H9 (cell line): ENCODE measurements at regions not wholly inside any gene's neighbourhood (a gene's known extent, or its start where the extent isn't known, plus 50 kb on each side); places are given as distances from the start of the nearest gene placed in this dataset.

Experiments used
- DNase-seq: peaks from one replicate; pipeline ENCODE4 v3.0.0-alpha.2; 2017
- H2AFZ ChIP-seq: one replicate; pipeline ENCODE4 v1.6.1; 2013; ENCODE audit warnings: mild to moderate bottlenecking, low read length, control low read depth, moderate library complexity
- H2AK5ac ChIP-seq: 2 replicates; pipeline ENCODE4 v1.6.1; 2013; ENCODE audit warnings: low read length, control low read depth, mixed read lengths; ENCODE audit not compliant: insufficient read length
- H2BK120ac ChIP-seq: one replicate; pipeline ENCODE4 v1.6.1; 2013; ENCODE audit warnings: low read depth, mild to moderate bottlenecking, low read length, control low read depth, inconsistent platforms; ENCODE audit not compliant: poor library complexity, severe bottlenecking
- H2BK12ac ChIP-seq: 2 replicates; pipeline ENCODE4 v1.6.1; 2013; ENCODE audit warnings: low read length, control low read depth, mixed read lengths, low read depth; ENCODE audit not compliant: insufficient read length
- H2BK15ac ChIP-seq: 2 replicates; pipeline ENCODE4 v1.6.1; 2013; ENCODE audit warnings: low read depth, low read length, control low read depth
- H2BK20ac ChIP-seq: one replicate; pipeline ENCODE4 v1.6.1; 2013; ENCODE audit warnings: low read depth, mild to moderate bottlenecking, low read length, control low read depth, inconsistent platforms; ENCODE audit not compliant: poor library complexity, severe bottlenecking
- H2BK5ac ChIP-seq: 2 replicates; pipeline ENCODE4 v1.6.1; 2013; ENCODE audit warnings: low read length, control low read depth, mixed read lengths; ENCODE audit not compliant: insufficient read length
- H3K14ac ChIP-seq: 2 replicates; pipeline ENCODE4 v1.6.1; 2013; ENCODE audit warnings: low read length, control low read depth; ENCODE audit not compliant: insufficient read depth
- H3K18ac ChIP-seq: 2 replicates; pipeline ENCODE4 v1.6.1; 2013; ENCODE audit warnings: low read depth, mild to moderate bottlenecking, mixed read lengths, low read length, control low read depth; ENCODE audit not compliant: insufficient read length
- H3K23ac ChIP-seq: 2 replicates; pipeline ENCODE4 v1.6.1; 2013; ENCODE audit warnings: low read length, control low read depth, mixed read lengths, low read depth; ENCODE audit not compliant: insufficient read length
- H3K23me2 ChIP-seq: 2 replicates; pipeline ENCODE4 v1.6.1; 2013; ENCODE audit warnings: low read depth, mild to moderate bottlenecking, mixed read lengths, low read length, control low read depth; ENCODE audit not compliant: insufficient read length, poor library complexity, severe bottlenecking
- H3K27ac ChIP-seq: 2 replicates; pipeline ENCODE4 v1.5.1; 2013; ENCODE audit warnings: low read length, control low read depth, mixed read lengths, low read depth; ENCODE audit not compliant: insufficient read length
- H3K27me3 ChIP-seq: 2 replicates; pipeline ENCODE4 v1.6.1; 2013; ENCODE audit warnings: low read length, control low read depth, inconsistent platforms; ENCODE audit not compliant: insufficient read depth
- H3K4ac ChIP-seq: 2 replicates; pipeline ENCODE4 v1.6.1; 2013; ENCODE audit warnings: low read depth, mild to moderate bottlenecking, control low read depth, inconsistent platforms, low read length, moderate library complexity
- H3K4me1 ChIP-seq: 2 replicates; pipeline ENCODE4 v1.6.1; 2013; ENCODE audit warnings: low read length, control low read depth, inconsistent platforms; ENCODE audit not compliant: insufficient read depth
- H3K4me2 ChIP-seq: 2 replicates; pipeline ENCODE4 v1.6.1; 2013; ENCODE audit warnings: low read length, control low read depth, mixed read lengths; ENCODE audit not compliant: insufficient read length, insufficient read depth
- H3K56ac ChIP-seq: 2 replicates; pipeline ENCODE4 v1.6.1; 2013; ENCODE audit warnings: low read depth, mild to moderate bottlenecking, mixed read lengths, low read length, control low read depth; ENCODE audit not compliant: insufficient read length
- H3K79me1 ChIP-seq: 2 replicates; pipeline ENCODE4 v1.6.1; 2013; ENCODE audit warnings: low read depth, mild to moderate bottlenecking, moderate library complexity, low read length, control low read depth, inconsistent platforms; ENCODE audit not compliant: insufficient read depth, poor library complexity, severe bottlenecking
- H3K79me2 ChIP-seq: 2 replicates; pipeline ENCODE4 v1.6.1; 2013; ENCODE audit warnings: low read length, control low read depth, inconsistent platforms; ENCODE audit not compliant: insufficient read depth
- H3K9ac ChIP-seq: 2 replicates; pipeline ENCODE4 v1.6.1; 2013; ENCODE audit warnings: low read length, control low read depth, mixed read lengths; ENCODE audit not compliant: insufficient read length; ENCODE audit errors: extremely low read depth
- H3K9me3 ChIP-seq: one replicate; pipeline ENCODE4 v1.6.1; 2013; ENCODE audit warnings: low read depth, low read length, inconsistent platforms; ENCODE audit not compliant: control insufficient read depth
- H3T11ph ChIP-seq: one replicate; pipeline ENCODE4 v1.6.1; 2013; ENCODE audit warnings: mild to moderate bottlenecking, low read length, control low read depth, inconsistent platforms
- H4K20me1 ChIP-seq: one replicate; pipeline ENCODE4 v1.6.1; 2013; ENCODE audit not compliant: control insufficient read depth, insufficient read length, insufficient read depth
- H4K5ac ChIP-seq: 2 replicates; pipeline ENCODE4 v1.6.1; 2013; ENCODE audit warnings: low read depth, mild to moderate bottlenecking, mixed read lengths, low read length, control low read depth; ENCODE audit not compliant: insufficient read length
- H4K8ac ChIP-seq: replicated peaks from 2 replicates; pipeline ENCODE4 v1.6.1; 2013; ENCODE audit warnings: low read length, control low read depth, mixed read lengths, low read depth; ENCODE audit not compliant: insufficient read length
- H4K91ac ChIP-seq: 2 replicates; pipeline ENCODE4 v1.6.1; 2013; ENCODE audit warnings: low read depth, mild to moderate bottlenecking, moderate library complexity, mixed read lengths, low read length, control low read depth; ENCODE audit not compliant: insufficient read length
- H3K27ac Mint-ChIP-seq, 3 experiments: 2 replicates in 2 of 3; 3 replicates in 1 of 3; pipeline ENCODE4 v1.8.0; 2020 to 2021; ENCODE audit warnings: mixed read lengths in 3 of 3, mild to moderate bottlenecking in 1 of 3, moderate library complexity in 1 of 3
- H3K27me3 Mint-ChIP-seq: 2 replicates; pipeline ENCODE4 v1.8.0; 2021; ENCODE audit warnings: low read depth, mild to moderate bottlenecking, moderate library complexity, mixed read lengths
- H3K36me3 Mint-ChIP-seq, 3 experiments: 2 replicates in 2 of 3; 3 replicates in 1 of 3; pipeline ENCODE4 v1.8.0; 2020 to 2021; ENCODE audit warnings: low read depth in 3 of 3, mixed read lengths in 3 of 3; ENCODE audit not compliant: insufficient read depth in 1 of 3
- H3K4me1 Mint-ChIP-seq, 2 experiments: 2 replicates each; pipeline ENCODE4 v1.8.0; 2020; ENCODE audit warnings: mixed read lengths in 2 of 2
- H3K4me3 Mint-ChIP-seq, 2 experiments: 2 replicates in 1 of 2; 3 replicates in 1 of 2; pipeline ENCODE4 v1.8.0; 2020 to 2021; ENCODE audit warnings: mild to moderate bottlenecking in 2 of 2, mixed read lengths in 2 of 2, moderate library complexity in 1 of 2
- H3K9me3 Mint-ChIP-seq, 2 experiments: 2 replicates in 1 of 2; 3 replicates in 1 of 2; pipeline ENCODE4 v1.8.0; 2020; ENCODE audit warnings: mild to moderate bottlenecking in 2 of 2, mixed read lengths in 2 of 2, moderate library complexity in 1 of 2
- WGBS: extraction: QIAGEN DNeasy Blood & Tissue Kit; methylation state at CpG from one replicate; pipeline ENCODE4 v1.1.7; 2013; ENCODE audit warnings: missing lambda C conversion rate, low lambda C conversion rate, mixed read lengths; ENCODE audit not compliant: insufficient read length; ENCODE audit errors: extremely low coverage; 5-methylcytosine and 5-hydroxymethylcytosine counted together
- TF ChIP-seq, protein P1 (sequence below): fragments of 200-600 bp; sonication (generic); conservative IDR thresholded peaks from 3 replicates; pipeline ENCODE4 v1.8.0; 2021; ENCODE audit warnings: antibody characterized with exemption, mild to moderate bottlenecking

DNA sequence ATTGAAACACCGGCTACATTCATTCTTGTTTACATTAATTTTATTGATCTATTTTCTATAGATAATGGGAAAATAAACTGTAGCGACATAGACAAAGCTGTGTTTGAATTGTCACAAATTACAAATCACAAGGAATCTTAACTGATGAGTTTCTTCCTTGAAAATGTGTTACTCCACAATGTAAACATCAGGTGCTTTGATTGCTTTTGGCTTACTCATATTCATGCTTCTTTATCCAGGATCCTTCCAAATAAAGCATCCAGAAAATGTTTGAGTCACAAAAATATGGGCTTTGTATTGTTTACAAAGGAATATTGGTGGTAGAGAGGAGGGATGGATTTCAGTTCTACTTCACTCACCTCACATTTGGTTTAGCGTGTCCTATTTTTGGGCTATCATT lies 64.0 kb downstream of the BMP2 start:
- H3K4ac ChIP-seq, result no peak overlapping the region
- H2BK15ac ChIP-seq, result no peak overlapping the region
- WGBS, result no CpG with 5 or more reads among the region's 3 CpGs
- H2AK5ac ChIP-seq, result no peak overlapping the region
- Mint-ChIP-seq H3K27me3 (no peaks in the 10 kb centered on the region), H3K4me1 (peaks cover 8 to 13% of the 10 kb centered on the region in 2 experiments), H3K9me3 (no peaks in the 10 kb centered on the region), H3K4me3 (no peak overlapping the region), H3K27ac (no peak overlapping the region), H3K36me3 (no peaks in the 10 kb centered on the region)
- no peak overlapping the region for H2AFZ ChIP-seq
- H4K8ac ChIP-seq, result no peak overlapping the region
- H3K27me3 ChIP-seq, result no peaks in the 10 kb centered on the region
- H3K4me1 ChIP-seq, result no peaks in the 10 kb centered on the region
- no peak overlapping the region for H3K27ac ChIP-seq
- TF ChIP-seq, protein P1, sequence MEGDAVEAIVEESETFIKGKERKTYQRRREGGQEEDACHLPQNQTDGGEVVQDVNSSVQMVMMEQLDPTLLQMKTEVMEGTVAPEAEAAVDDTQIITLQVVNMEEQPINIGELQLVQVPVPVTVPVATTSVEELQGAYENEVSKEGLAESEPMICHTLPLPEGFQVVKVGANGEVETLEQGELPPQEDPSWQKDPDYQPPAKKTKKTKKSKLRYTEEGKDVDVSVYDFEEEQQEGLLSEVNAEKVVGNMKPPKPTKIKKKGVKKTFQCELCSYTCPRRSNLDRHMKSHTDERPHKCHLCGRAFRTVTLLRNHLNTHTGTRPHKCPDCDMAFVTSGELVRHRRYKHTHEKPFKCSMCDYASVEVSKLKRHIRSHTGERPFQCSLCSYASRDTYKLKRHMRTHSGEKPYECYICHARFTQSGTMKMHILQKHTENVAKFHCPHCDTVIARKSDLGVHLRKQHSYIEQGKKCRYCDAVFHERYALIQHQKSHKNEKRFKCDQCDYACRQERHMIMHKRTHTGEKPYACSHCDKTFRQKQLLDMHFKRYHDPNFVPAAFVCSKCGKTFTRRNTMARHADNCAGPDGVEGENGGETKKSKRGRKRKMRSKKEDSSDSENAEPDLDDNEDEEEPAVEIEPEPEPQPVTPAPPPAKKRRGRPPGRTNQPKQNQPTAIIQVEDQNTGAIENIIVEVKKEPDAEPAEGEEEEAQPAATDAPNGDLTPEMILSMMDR, result no peak
- no peak overlapping the region for H2BK12ac ChIP-seq
- no peak overlapping the region for H3K4me2 ChIP-seq
- H3K79me2 ChIP-seq, result no peaks in the 10 kb centered on the region
- no peak overlapping the region for H3K18ac ChIP-seq
- H2BK120ac ChIP-seq, result no peak overlapping the region
- H3K14ac ChIP-seq, result no peak overlapping the region
- no peaks in the 10 kb centered on the region for H3K23me2 ChIP-seq
- no peak overlapping the region for H3T11ph ChIP-seq
- no peak for DNase-seq
- H3K79me1 ChIP-seq, result no peaks in the 10 kb centered on the region
- H3K23ac ChIP-seq, result no peak overlapping the region
- no peaks in the 10 kb centered on the region for H3K9me3 ChIP-seq
- no peak overlapping the region for H4K5ac ChIP-seq
- no peak overlapping the region for H4K91ac ChIP-seq
- H3K9ac ChIP-seq, result no peak overlapping the region
- no peak overlapping the region for H2BK20ac ChIP-seq
- no peak overlapping the region for H2BK5ac ChIP-seq
- H4K20me1 ChIP-seq, result no peaks in the 10 kb centered on the region
- no peak overlapping the region for H3K56ac ChIP-seq
